A549 (cell line): ENCODE measurements at regions not wholly inside any gene's neighbourhood (a gene's known extent, or its start where the extent isn't known, plus 50 kb on each side); places are given as distances from the start of the nearest gene placed in this dataset.

ENCODE experiments used
- CTCF ChIP-seq: fragments of >200 bp; sonication (Bioruptor Twin); formaldehyde crosslinking; IDR thresholded peaks from 3 replicates; pipeline ENCODE4 v1.5.1; 2016
- GATA3 ChIP-seq: IDR thresholded peaks from 2 replicates; pipeline ENCODE4 v1.6.1; 2012; ENCODE audit warnings: borderline replicate concordance

- TF ChIP-seq GATA3 (no peak), CTCF (no peak)
Measured at GRCh38 chr3:27641271-27641800, 80.8 kb downstream of the EOMES start.
